ENCODE measurements at regions not wholly inside any gene's neighbourhood (a gene's known extent, or its start where the extent isn't known, plus 50 kb on each side); places are given as distances from the start of the nearest gene placed in this dataset.
"Not testable (repeated sequence)": the region's sequence is repeated elsewhere in the genome, so short reads cannot be mapped to it uniquely, and the experiment has no call there.

DNA sequence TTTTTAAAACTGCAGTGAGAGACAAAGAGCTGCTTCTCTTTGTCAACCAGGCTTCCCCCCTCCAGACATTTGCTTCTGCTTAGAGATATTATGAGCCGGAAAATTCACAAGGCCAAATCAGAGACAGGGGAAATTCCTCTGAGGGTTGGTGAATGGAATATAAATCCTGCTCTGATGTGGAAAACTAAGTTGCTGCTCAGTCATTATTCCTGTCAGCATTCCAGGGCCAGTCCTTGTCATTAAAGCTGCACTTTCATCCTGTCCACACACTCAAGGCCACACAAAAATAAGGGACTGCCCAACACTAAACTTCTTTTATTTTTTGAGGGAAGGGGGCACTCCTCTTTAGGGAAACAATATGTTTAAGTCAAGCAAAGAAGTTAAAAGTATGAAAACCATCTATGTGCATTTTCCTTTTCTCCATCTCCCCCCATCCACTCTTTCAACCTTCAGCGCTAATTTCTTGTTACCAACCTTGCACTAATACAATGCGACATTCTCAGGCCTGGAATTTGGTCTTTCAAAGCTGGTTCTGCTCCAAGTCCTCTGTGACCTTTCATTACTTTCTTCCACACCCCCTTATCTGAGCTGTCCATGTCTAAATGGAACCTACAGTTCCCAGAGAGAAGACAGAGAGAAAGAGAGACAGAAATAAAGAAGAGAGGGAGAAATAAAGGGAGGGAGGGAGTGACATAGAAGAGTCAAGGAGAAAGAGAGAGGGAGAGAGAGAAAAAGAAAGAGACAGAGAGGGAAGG is 118.9 kb upstream of the S1PR3 start:
- DNase-seq (ENCODE audit: low read depth), result no peak

GRCh38 chr9:88873635-88874034 is 117.6 kb upstream of the S1PR3 start:
- no peak for DNase-seq (ENCODE audit: low read depth)

DNA sequence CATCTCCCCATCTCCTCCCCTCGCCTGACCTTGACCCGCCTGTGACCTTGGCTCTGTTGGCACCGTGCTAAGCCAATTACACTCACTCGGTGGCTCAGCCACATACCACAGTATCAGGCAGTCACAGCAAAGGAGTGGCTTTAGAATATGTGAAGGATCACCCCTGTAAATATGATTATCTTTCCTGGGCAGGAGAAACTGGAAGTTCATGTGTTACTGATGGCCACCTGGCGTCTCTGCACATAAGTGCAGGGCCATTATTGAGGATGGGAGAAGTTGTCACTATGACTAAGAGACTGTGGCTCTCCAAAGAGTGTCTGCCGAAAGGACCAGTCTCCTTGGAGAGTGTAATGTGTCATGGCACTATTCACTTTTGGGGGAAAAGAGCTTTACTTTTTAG is 116.9 kb upstream of the S1PR3 start:
- no peak for DNase-seq (ENCODE audit: low read depth)

- DNase-seq (ENCODE audit: low read depth), result no peak
These were observed 115.7 kb upstream of the S1PR3 start for GRCh38 chr9:88875400-88876120.

DNA sequence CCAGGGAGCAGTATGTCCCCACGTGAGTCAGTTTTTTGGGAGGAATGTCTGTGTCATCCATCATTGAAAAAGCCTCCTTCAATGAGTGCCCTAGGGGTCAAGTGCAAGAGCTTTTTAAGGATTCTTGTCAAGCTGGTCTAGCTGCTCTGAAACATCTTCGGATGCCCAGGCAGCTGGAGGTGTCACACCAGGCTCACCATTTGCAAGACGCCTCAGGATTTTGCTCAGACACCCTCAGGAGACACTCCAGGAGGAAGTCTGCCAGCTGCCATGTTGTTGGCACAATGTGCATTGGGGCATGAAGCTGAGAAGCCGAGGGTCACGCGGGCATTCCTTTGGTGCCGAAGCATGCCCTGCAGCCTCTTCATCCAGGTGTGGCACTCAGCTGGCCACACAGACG is 111.1 kb upstream of the S1PR3 start:
- DNase-seq (ENCODE audit: low read depth), result no peak

DNA sequence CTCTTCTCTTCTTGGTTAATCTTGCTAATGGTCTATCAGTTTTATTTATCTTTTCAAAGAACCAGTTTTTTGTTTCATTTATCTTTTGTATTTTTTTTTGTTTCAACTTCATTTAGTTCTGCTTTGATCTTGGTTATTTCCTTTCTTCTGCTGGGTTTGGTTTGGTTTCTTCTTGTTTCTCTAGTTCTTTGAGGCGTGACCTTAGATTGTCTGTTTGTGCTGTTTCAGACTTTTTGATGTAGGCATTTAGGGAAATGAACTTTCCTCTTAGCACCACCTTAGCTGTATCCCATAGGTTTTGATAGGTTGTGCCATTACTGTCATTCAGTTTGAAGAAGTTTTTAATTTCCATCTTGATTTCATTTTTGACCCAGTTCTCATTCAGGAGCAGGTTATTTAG is 107.0 kb upstream of the S1PR3 start:
- not testable (repeated sequence) for DNase-seq (ENCODE audit: low read depth)

DNA sequence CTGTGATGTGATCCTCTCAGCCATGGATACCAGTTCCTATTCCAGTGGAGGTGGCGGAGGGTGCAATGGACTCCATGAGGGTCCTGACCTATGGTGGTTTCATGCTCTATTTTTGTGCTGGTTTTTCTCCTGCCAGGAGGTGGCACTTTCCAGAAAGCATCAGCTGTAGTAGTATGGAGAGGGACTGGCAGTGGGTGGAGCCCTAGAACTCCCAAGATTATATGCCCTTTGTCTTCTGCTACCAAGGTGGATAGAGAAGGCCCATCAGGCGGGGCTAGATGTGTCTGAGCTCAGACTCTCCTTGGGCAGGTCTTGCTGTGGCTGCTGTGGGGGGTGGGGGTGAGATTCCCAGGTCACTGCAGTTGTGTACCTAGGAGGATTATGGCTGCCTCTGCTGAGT is 104.5 kb upstream of the S1PR3 start:
- not testable (repeated sequence) for DNase-seq (ENCODE audit: low read depth)

- no peak for DNase-seq (ENCODE audit: low read depth)
These were observed 101.9 kb upstream of the S1PR3 start for GRCh38 chr9:88889386-88889785.

- no peak for DNase-seq (ENCODE audit: low read depth)
These were observed 100.7 kb upstream of the S1PR3 start for GRCh38 chr9:88890546-88890945.

DNA sequence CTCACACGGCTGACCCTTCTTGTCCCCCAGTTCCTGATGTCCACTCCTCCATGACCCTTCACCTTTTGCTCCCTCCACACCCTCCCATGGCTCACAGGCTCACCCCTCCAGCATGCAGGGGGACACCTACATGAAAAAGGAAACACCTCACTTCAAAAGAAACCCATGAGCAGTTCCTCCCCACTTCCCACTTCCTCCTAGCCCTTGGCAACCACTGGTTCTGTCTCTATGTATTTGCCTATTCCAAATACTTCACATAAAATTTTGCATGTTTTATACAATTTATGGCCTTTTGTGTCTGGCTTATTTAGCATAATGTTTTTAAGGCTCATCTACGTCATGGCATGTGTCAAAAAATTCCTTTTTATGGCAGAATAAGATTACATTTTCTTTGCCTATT is 100.2 kb upstream of the S1PR3 start:
- DNase-seq (ENCODE audit: low read depth), result no peak

GRCh38 chr9:88892724-88893123 is 98.5 kb upstream of the S1PR3 start:
- DNase-seq (ENCODE audit: low read depth), result no peak

GRCh38 chr9:88897081-88897480 is 94.2 kb upstream of the S1PR3 start:
- DNase-seq (ENCODE audit: low read depth), result no peak

- DNase-seq (ENCODE audit: low read depth), result no peak
These were observed 93.1 kb upstream of the S1PR3 start for GRCh38 chr9:88898039-88898720.

- no peak for DNase-seq (ENCODE audit: low read depth)
These were observed 85.8 kb upstream of the S1PR3 start for GRCh38 chr9:88905506-88905905.

GRCh38 chr9:88915916-88916315 is 75.4 kb upstream of the S1PR3 start:
- no peak for DNase-seq (ENCODE audit: low read depth)

- DNase-seq (ENCODE audit: low read depth), result no peak
These were observed 74.4 kb upstream of the S1PR3 start for GRCh38 chr9:88916894-88917293.

DNA sequence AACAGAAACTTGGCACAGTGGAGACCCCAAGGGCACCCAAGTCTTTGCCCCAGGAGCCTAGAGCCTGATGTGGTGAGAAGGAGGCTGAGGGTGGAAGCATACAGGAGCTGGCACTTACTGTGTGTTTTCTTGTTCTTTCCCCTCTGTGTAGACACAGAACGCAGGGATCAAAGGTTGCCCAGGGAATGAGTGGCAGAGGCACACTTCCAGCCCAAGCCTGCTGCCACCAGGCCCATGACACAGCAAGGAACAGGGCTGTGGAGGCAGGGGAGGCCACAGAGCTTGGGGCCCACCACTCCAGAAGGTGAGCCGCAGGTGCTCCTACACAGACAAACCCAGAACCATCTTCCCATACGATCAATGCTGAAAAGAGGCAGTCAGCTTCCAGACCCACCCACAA is 73.9 kb upstream of the S1PR3 start:
- no peak for DNase-seq (ENCODE audit: low read depth)

- DNase-seq (ENCODE audit: low read depth), result not testable (repeated sequence)
These were observed 72.7 kb upstream of the S1PR3 start for GRCh38 chr9:88918537-88918936.

GRCh38 chr9:88920645-88921044 is 70.6 kb upstream of the S1PR3 start:
- no peak for DNase-seq (ENCODE audit: low read depth)

DNA sequence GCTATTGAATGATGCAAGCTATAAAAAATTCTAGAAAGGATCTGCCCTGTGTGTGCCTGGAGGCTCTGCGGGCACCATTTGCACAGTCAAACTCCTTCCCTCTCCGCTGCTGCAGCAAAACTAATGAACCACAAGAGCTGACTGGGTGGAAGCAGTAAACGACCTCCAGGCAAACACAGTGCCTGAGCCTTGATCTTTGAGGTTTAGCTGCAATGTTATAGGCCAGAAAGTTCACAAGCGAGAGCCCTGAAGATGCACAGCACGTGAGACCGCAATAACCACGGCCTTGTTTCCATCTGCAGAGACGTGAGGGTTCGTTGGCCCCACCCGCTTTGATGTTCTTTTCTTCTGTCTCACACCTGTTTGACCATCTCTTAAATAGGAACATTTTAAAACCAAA is 69.2 kb upstream of the S1PR3 start:
- no peak for DNase-seq (ENCODE audit: low read depth)

- DNase-seq (ENCODE audit: low read depth), result no peak
These were observed 68.2 kb upstream of the S1PR3 start for GRCh38 chr9:88923092-88923491.

GRCh38 chr9:88923653-88924288 is 67.5 kb upstream of the S1PR3 start:
- no peak for DNase-seq (ENCODE audit: low read depth)

DNA sequence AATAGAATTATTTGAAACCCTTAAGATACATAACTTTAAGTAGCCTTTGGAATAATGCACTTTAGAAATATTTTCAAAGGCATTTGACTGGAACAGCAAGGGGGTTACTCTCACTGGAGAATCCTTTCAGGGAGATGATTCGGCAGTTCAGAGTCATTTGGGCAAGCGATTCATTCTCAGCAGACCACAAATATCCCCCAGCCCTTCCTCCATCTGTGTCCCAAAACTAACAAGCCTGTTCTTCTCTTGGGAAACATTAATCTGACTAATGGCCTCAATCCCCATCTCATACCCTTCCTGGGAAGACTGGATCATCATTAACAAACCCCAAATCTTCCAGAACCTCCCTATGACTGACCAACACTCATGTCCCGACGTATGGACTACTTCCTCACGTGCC is 65.8 kb upstream of the S1PR3 start:
- DNase-seq (ENCODE audit: low read depth), result no peak

Data from GM04503 (cell line).